HEK293 (cell line): ENCODE measurements at regions not wholly inside any gene's neighbourhood (a gene's known extent, or its start where the extent isn't known, plus 50 kb on each side); places are given as distances from the start of the nearest gene placed in this dataset.

Source experiments
- CTCF ChIA-PET: fragments of 350-600 bp; formaldehyde crosslinking; extraction: SDS; loops from one replicate; lab custom pipeline; 2021; ENCODE audit warnings: antibody characterized with exemption; lab: Yijun Ruan, JAX
- POLR2A ChIA-PET: fragments of 300-600 bp; formaldehyde crosslinking; extraction: SDS; loops from one replicate; lab custom pipeline; 2020; ENCODE audit warnings: antibody characterized with exemption, inconsistent platforms; lab: Yijun Ruan, JAX
- H3K27ac ChIP-seq: fragments of 200-500 bp; sonication (Bioruptor generic); 2 replicates; pipeline ENCODE4 v1.5.1; 2014; ENCODE audit warnings: low read depth, low read length, control low read depth, inconsistent platforms; ENCODE audit errors: extremely low read depth
- H3K36me3 ChIP-seq, 2 experiments: fragments of 200-500 bp in 1 of 2; sonication (Bioruptor generic) in 1 of 2; 1 replicate in 1 of 2; 2 replicates in 1 of 2; pipeline ENCODE4 v1.5.1; 2014 to 2017; ENCODE audit warnings: inconsistent platforms in 2 of 2, low read length in 2 of 2; ENCODE audit not compliant: control insufficient read depth in 2 of 2, insufficient read depth in 1 of 2
- H3K4me1 ChIP-seq: fragments of 200-500 bp; sonication (Bioruptor generic); 2 replicates; pipeline ENCODE4 v1.5.1; 2014; ENCODE audit warnings: mild to moderate bottlenecking, low read length, inconsistent platforms; ENCODE audit not compliant: control insufficient read depth, insufficient read depth
- H3K4me3 ChIP-seq: 2 replicates; pipeline ENCODE4 v1.5.1; 2011; ENCODE audit warnings: low read depth, mild to moderate bottlenecking, control low read depth, low read length, moderate library complexity
- H3K9me3 ChIP-seq: fragments of 200-500 bp; sonication (Bioruptor generic); 2 replicates; pipeline ENCODE4 v1.5.1; 2014; ENCODE audit warnings: low read depth, low read length, inconsistent platforms; ENCODE audit not compliant: control insufficient read depth, insufficient read depth
- HOXD13 ChIP-seq: sonication (generic); formaldehyde crosslinking; IDR thresholded peaks from 2 replicates; pipeline ENCODE4 v1.8.0; 2022; ENCODE audit warnings: missing genetic modification reagents, borderline replicate concordance
- MYNN ChIP-seq: fragments of 450-650 bp; formaldehyde crosslinking; IDR thresholded peaks from 2 replicates; pipeline ENCODE4 v1.5.1; 2016; ENCODE audit warnings: missing biosample characterization, missing genetic modification characterization, borderline replicate concordance
- RBAK ChIP-seq: fragments of 450-650 bp; formaldehyde crosslinking; IDR thresholded peaks from 2 replicates; pipeline ENCODE4 v1.5.1; 2016; ENCODE audit warnings: missing biosample characterization, missing genetic modification characterization
- SP7 ChIP-seq: fragments of 450-650 bp; formaldehyde crosslinking; IDR thresholded peaks from 2 replicates; pipeline ENCODE4 v1.5.1; 2016; ENCODE audit warnings: missing biosample characterization, missing genetic modification characterization
- TCF7L2 ChIP-seq: IDR thresholded peaks from 2 replicates; pipeline ENCODE4 v1.6.1; 2011; ENCODE audit warnings: low read depth, mild to moderate bottlenecking, inconsistent platforms, low read length, moderate library complexity, borderline replicate concordance
- ZBTB1 ChIP-seq: fragments of 450-650 bp; formaldehyde crosslinking; IDR thresholded peaks from 2 replicates; pipeline ENCODE4 v1.5.1; 2016; ENCODE audit warnings: missing biosample characterization, missing genetic modification characterization
- ZBTB7A ChIP-seq: fragments of 450-650 bp; formaldehyde crosslinking; IDR thresholded peaks from 2 replicates; pipeline ENCODE4 v1.5.1; 2016; ENCODE audit warnings: low read depth, missing biosample characterization, missing genetic modification characterization
- ZNF121 ChIP-seq: fragments of 450-650 bp; formaldehyde crosslinking; IDR thresholded peaks from 2 replicates; pipeline ENCODE4 v1.5.1; 2016; ENCODE audit warnings: missing biosample characterization, missing genetic modification characterization
- ZNF19 ChIP-seq: fragments of 450-650 bp; formaldehyde crosslinking; IDR thresholded peaks from 2 replicates; pipeline ENCODE4; 2016; ENCODE audit warnings: missing biosample characterization, missing genetic modification characterization, low read depth
- ZNF23 ChIP-seq: fragments of 450-650 bp; formaldehyde crosslinking; IDR thresholded peaks from 2 replicates; pipeline ENCODE4 v1.5.1; 2016; ENCODE audit warnings: missing biosample characterization, missing genetic modification characterization, borderline replicate concordance
- ZNF311 ChIP-seq: fragments of 450-650 bp; formaldehyde crosslinking; IDR thresholded peaks from 2 replicates; pipeline ENCODE4 v1.5.1; 2017; ENCODE audit warnings: missing biosample characterization, missing genetic modification characterization, borderline replicate concordance
- ZNF362 ChIP-seq: fragments of 450-650 bp; formaldehyde crosslinking; IDR thresholded peaks from 2 replicates; pipeline ENCODE4 v1.5.1; 2016; ENCODE audit warnings: missing biosample characterization, missing genetic modification characterization
- ZNF394 ChIP-seq: fragments of 450-650 bp; formaldehyde crosslinking; IDR thresholded peaks from 2 replicates; pipeline ENCODE4 v1.5.1; 2016; ENCODE audit warnings: missing biosample characterization, missing genetic modification characterization, mild to moderate bottlenecking, moderate library complexity, borderline replicate concordance
- ZNF398 ChIP-seq: fragments of 450-650 bp; formaldehyde crosslinking; IDR thresholded peaks from 2 replicates; pipeline ENCODE4 v1.5.1; 2017; ENCODE audit warnings: missing biosample characterization, missing genetic modification characterization
- ZNF501 ChIP-seq: fragments of 450-650 bp; formaldehyde crosslinking; IDR thresholded peaks from 2 replicates; pipeline ENCODE4 v1.5.1; 2016; ENCODE audit warnings: missing biosample characterization, missing genetic modification characterization
- ZNF664 ChIP-seq: fragments of 450-650 bp; formaldehyde crosslinking; IDR thresholded peaks from 2 replicates; pipeline ENCODE4 v1.5.1; 2016; ENCODE audit warnings: missing biosample characterization, missing genetic modification characterization
- ZNF707 ChIP-seq: fragments of 450-650 bp; formaldehyde crosslinking; IDR thresholded peaks from 2 replicates; pipeline ENCODE4 v1.5.1; 2016; ENCODE audit warnings: missing biosample characterization, missing genetic modification characterization
- ZNF768 ChIP-seq: fragments of 450-650 bp; formaldehyde crosslinking; IDR thresholded peaks from 2 replicates; pipeline ENCODE4 v1.5.1; 2018; ENCODE audit warnings: missing biosample characterization, mild to moderate bottlenecking, missing genetic modification characterization
- ZNF792 ChIP-seq: fragments of 450-650 bp; formaldehyde crosslinking; IDR thresholded peaks from 2 replicates; pipeline ENCODE4 v1.5.1; 2016; ENCODE audit warnings: missing biosample characterization, missing genetic modification characterization
- ZSCAN4 ChIP-seq: fragments of 450-650 bp; formaldehyde crosslinking; IDR thresholded peaks from 2 replicates; pipeline ENCODE4 v1.5.1; 2017; ENCODE audit warnings: missing biosample characterization, missing genetic modification characterization
- TF ChIP-seq, protein P1 (sequence below): IDR thresholded peaks from 2 replicates; pipeline ENCODE4 v1.6.1; 2011; ENCODE audit warnings: mild to moderate bottlenecking, low read depth, low read length, borderline replicate concordance
- TF ChIP-seq, protein P2 (sequence below): fragments of 450-650 bp; formaldehyde crosslinking; IDR thresholded peaks from 2 replicates; pipeline ENCODE4 v1.5.1; 2016; ENCODE audit warnings: missing biosample characterization, missing genetic modification characterization
- TF ChIP-seq, protein P3 (sequence below): fragments of 450-650 bp; formaldehyde crosslinking; IDR thresholded peaks from 2 replicates; pipeline ENCODE4 v1.5.1; 2016; ENCODE audit warnings: missing biosample characterization, missing genetic modification characterization

DNA sequence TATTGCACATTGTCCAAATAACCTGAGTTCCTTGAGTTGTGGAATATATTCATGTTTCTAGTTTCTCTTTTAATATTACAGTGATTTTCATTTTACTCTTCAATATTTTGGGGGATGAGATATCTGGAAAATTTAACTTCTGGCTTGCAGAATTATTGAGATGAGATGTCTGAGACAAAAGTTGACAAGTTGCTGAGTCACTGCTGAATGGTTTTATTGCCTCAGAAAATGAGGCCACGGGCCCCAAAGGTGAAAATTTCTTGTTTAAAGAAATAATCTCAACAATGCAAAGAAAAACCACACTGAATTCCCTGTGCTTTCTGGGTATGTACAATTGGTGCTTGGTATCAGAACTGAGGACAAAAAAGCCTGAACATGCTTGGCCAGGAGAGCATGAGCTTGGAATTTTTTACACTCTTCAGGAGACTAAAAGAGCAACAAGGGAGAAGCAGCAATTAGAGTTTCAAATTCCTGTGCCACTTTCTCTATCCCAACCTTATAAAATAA is 129.2 kb upstream of the TOM1L1 start:
- no peaks in the 10 kb centered on the region for H3K4me1 ChIP-seq
- TF ChIP-seq TCF7L2 (no peak), ZNF19 (tag by site-specific recombination) (no peak), ZSCAN4 (tag by site-specific recombination) (no peak), ZNF121 (no peak)
- TF ChIP-seq, protein P1, sequence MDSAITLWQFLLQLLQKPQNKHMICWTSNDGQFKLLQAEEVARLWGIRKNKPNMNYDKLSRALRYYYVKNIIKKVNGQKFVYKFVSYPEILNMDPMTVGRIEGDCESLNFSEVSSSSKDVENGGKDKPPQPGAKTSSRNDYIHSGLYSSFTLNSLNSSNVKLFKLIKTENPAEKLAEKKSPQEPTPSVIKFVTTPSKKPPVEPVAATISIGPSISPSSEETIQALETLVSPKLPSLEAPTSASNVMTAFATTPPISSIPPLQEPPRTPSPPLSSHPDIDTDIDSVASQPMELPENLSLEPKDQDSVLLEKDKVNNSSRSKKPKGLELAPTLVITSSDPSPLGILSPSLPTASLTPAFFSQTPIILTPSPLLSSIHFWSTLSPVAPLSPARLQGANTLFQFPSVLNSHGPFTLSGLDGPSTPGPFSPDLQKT, result no peak
- no peak overlapping the region for H3K27ac ChIP-seq
- H3K9me3 ChIP-seq, result no peaks in the 10 kb centered on the region
- no peak overlapping the region for H3K4me3 ChIP-seq
- no peaks in the 10 kb centered on the region for H3K36me3 ChIP-seq
- CTCF ChIA-PET, result interaction anchor here (0.7 kb wide), 1 partner anchor 17 kb away, joined by 5 read pairs; no protein-coding TSS in a partner anchor
- POLR2A ChIA-PET, result no interaction called here

DNA sequence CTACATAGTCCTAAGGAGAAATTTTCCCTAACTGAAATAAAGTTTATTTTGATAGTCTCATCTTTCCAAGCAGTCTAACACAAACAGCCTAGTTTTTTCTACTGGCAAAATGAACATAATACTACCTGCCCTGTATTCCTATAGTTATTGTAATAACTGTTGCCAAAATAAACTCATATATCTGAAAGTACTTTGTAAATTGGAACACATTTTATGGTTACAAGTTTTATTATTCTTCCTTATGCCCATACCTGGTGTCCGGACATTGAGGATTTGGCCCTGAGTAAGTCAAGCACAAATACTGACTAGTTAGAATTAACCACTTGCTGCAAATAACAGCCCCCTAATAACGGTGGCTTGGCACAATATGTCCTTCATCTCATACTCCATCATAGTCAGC is 120.4 kb upstream of the TOM1L1 start:
- H3K9me3 ChIP-seq, result no peaks in the 10 kb centered on the region
- no peak overlapping the region for H3K4me3 ChIP-seq
- ChIA-PET POLR2A (no interaction called here), CTCF (no interaction called here)
- TF ChIP-seq MYNN (no peak), ZNF121 (no peak), ZBTB1 (tag by site-specific recombination) (no peak), ZNF23 (tag by site-specific recombination) (no peak), ZNF398 (tag by site-specific recombination) (no peak)
- TF ChIP-seq, protein P2, sequence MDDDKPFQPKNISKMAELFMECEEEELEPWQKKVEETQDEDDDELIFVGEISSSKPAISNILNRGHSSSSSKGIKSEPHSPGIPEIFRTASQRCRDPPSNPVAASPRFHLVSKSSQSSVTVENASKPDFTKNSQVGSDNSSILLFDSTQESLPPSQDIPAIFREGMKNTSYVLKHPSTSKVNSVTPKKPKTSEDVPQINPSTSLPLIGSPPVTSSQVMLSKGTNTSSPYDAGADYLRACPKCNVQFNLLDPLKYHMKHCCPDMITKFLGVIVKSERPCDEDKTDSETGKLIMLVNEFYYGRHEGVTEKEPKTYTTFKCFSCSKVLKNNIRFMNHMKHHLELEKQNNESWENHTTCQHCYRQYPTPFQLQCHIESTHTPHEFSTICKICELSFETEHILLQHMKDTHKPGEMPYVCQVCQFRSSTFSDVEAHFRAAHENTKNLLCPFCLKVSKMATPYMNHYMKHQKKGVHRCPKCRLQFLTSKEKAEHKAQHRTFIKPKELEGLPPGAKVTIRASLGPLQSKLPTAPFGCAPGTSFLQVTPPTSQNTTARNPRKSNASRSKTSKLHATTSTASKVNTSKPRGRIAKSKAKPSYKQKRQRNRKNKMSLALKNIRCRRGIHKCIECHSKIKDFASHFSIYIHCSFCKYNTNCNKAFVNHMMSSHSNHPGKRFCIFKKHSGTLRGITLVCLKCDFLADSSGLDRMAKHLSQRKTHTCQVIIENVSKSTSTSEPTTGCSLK (tag by site-specific recombination), result no peak
- no peaks in the 10 kb centered on the region for H3K36me3 ChIP-seq
- no peak overlapping the region for H3K27ac ChIP-seq
- H3K4me1 ChIP-seq, result peaks cover 3% of the 10 kb centered on the region; the same call in 1 of the 2 replicates

DNA sequence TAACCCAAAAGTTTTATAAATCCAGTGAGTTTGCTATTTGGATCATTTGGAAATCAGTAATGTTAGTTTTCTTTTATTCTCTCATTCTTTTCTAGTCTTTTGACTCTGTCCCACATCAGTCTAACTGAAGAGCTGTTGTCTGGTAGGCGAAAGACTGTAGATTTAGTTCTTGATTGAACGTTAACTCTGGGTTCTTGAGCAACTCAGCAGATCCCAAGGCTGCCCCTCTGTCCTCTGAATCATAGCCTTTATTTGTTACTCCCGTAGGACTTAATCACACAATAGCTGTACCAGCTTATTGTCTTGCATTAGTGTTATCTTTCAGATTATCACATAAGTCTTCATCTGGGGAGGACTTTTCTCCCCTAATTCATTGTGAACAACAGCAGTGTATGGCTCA is 119.3 kb upstream of the TOM1L1 start:
- TF ChIP-seq, protein P3, sequence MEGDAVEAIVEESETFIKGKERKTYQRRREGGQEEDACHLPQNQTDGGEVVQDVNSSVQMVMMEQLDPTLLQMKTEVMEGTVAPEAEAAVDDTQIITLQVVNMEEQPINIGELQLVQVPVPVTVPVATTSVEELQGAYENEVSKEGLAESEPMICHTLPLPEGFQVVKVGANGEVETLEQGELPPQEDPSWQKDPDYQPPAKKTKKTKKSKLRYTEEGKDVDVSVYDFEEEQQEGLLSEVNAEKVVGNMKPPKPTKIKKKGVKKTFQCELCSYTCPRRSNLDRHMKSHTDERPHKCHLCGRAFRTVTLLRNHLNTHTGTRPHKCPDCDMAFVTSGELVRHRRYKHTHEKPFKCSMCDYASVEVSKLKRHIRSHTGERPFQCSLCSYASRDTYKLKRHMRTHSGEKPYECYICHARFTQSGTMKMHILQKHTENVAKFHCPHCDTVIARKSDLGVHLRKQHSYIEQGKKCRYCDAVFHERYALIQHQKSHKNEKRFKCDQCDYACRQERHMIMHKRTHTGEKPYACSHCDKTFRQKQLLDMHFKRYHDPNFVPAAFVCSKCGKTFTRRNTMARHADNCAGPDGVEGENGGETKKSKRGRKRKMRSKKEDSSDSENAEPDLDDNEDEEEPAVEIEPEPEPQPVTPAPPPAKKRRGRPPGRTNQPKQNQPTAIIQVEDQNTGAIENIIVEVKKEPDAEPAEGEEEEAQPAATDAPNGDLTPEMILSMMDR (tag by site-specific recombination), result no peak
- TF ChIP-seq ZBTB7A (tag by site-specific recombination) (no peak), ZNF664 (tag by site-specific recombination) (no peak), SP7 (tag by site-specific recombination) (no peak), ZNF501 (tag by site-specific recombination) (no peak), RBAK (tag by site-specific recombination) (no peak), ZNF768 (tag by site-specific recombination) (no peak), ZNF792 (tag by site-specific recombination) (no peak), ZNF394 (tag by site-specific recombination) (no peak), ZNF707 (tag by site-specific recombination) (no peak), ZNF311 (tag by site-specific recombination) (no peak), ZNF362 (tag by site-specific recombination) (no peak), HOXD13 (CRISPR knock-in tag) (no peak)
- POLR2A ChIA-PET, result no interaction called here
- H3K9me3 ChIP-seq, result no peaks in the 10 kb centered on the region
- no peak overlapping the region for H3K4me3 ChIP-seq
- no peaks in the 10 kb centered on the region for H3K36me3 ChIP-seq
- H3K27ac ChIP-seq, result no peak overlapping the region
- peaks cover 3% of the 10 kb centered on the region; the same call in 1 of the 2 replicates for H3K4me1 ChIP-seq
- CTCF ChIA-PET, result interaction anchor here (1.4 kb wide), 1 partner anchor 27 kb away, joined by 4 read pairs; no protein-coding TSS in a partner anchor
